DOHH2 (cell line): ENCODE measurements at regions not wholly inside any gene's neighbourhood (a gene's known extent, or its start where the extent isn't known, plus 50 kb on each side); places are given as distances from the start of the nearest gene placed in this dataset.

Experiments used
- CTCF ChIP-seq: fragments of 200-600 bp; sonication (generic); IDR thresholded peaks from one replicate; pipeline ENCODE4 v1.5.1; 2014; ENCODE audit warnings: antibody characterized with exemption, mild to moderate bottlenecking, low read depth, low read length; ENCODE audit not compliant: poor library complexity, severe bottlenecking
- EZH2phosphoT487 ChIP-seq: fragments of 200-600 bp; sonication (generic); IDR thresholded peaks from 2 replicates; pipeline ENCODE4 v1.6.1; 2017; ENCODE audit warnings: borderline replicate concordance, mild to moderate bottlenecking, antibody characterized with exemption, low read length, moderate library complexity, mixed read lengths

- no peak for TF ChIP-seq CTCF
- no peak for TF ChIP-seq EZH2phosphoT487
These were observed 69.4 kb upstream of the MMADHC start for GRCh38 chr2:149656996-149657395.
